ENCODE measurements at regions not wholly inside any gene's neighbourhood (a gene's known extent, or its start where the extent isn't known, plus 50 kb on each side); places are given as distances from the start of the nearest gene placed in this dataset.

DNA sequence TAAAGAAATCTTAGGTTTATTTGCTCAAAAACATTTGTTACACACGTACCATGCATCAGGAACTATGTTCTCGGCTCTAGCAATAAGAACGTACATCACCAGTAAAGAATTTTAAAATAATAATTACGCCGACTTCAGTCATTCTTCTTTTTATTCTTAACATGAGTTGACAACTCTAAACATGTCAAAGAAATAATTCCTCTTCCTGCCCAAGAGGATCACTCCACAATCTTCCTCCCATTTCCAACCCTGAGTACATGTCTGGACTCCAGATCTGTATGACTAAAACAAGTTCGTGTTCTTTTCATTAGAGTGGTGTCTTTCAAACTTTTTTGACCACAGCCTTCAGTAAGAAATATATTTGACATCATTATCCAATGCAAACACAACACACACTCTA lies 201.6 kb upstream of the GRIA3 start:
- no peak for TF ChIP-seq POLR2A (IDR thresholded peaks at IDR 0.05; ENCODE audit: low read depth, low read length)
- TF ChIP-seq POLR2AphosphoS5 (IDR thresholded peaks at IDR 0.05; ENCODE audit: low read depth, low read length), result no peak
- TF ChIP-seq POU2F2 (IDR thresholded peaks at IDR 0.05; ENCODE audit: low read depth, low read length), result no peak
